GM12874 (cell line): ENCODE measurements at regions not wholly inside any gene's neighbourhood (a gene's known extent, or its start where the extent isn't known, plus 50 kb on each side); places are given as distances from the start of the nearest gene placed in this dataset.

ENCODE experiments used
- CTCF ChIP-seq: IDR thresholded peaks from 2 replicates; pipeline ENCODE4 v1.5.1; 2011; ENCODE audit warnings: low read depth, mild to moderate bottlenecking, control low read depth, low read length, moderate library complexity; ENCODE audit not compliant: insufficient read depth

- no peak for TF ChIP-seq CTCF
Measured at GRCh38 chr1:244311784-244312532, 139.8 kb downstream of the ADSS2 start.

GRCh38 chr1:244313346-244313745, 138.4 kb downstream of the ADSS2 start:
- no peak for TF ChIP-seq CTCF

- no peak for TF ChIP-seq CTCF
Measured at GRCh38 chr1:244314921-244315559, 136.7 kb downstream of the ADSS2 start.

GRCh38 chr1:244315996-244316395, 135.7 kb downstream of the ADSS2 start:
- TF ChIP-seq CTCF = no peak

- TF ChIP-seq CTCF = no peak
Measured at GRCh38 chr1:244316407-244316806, 135.3 kb downstream of the ADSS2 start.

GRCh38 chr1:244316986-244317655, 134.6 kb downstream of the ADSS2 start:
- no peak for TF ChIP-seq CTCF

- no peak for TF ChIP-seq CTCF
Measured at GRCh38 chr1:244318078-244318477, 133.6 kb downstream of the ADSS2 start.
